Endothelial cell of umbilical vein (primary cell): ENCODE measurements at regions not wholly inside any gene's neighbourhood (a gene's known extent, or its start where the extent isn't known, plus 50 kb on each side); places are given as distances from the start of the nearest gene placed in this dataset.

Experiments used
- EZH2 ChIP-seq: IDR thresholded peaks from 2 replicates; pipeline ENCODE4 v1.6.1; 2012; ENCODE audit warnings: borderline replicate concordance, low read depth, mild to moderate bottlenecking, moderate library complexity, low read length, inconsistent platforms; ENCODE audit not compliant: severe bottlenecking
- FOS ChIP-seq: IDR thresholded peaks from 2 replicates; pipeline ENCODE4 v1.6.1; 2011; ENCODE audit warnings: mild to moderate bottlenecking, low read length, moderate library complexity, borderline replicate concordance; ENCODE audit not compliant: insufficient read depth
- GATA2 ChIP-seq: IDR thresholded peaks from 2 replicates; pipeline ENCODE4 v1.7.0; 2011; ENCODE audit warnings: low read depth, mild to moderate bottlenecking, moderate library complexity, mixed read lengths, low read length; ENCODE audit not compliant: insufficient read length, insufficient read depth
- JUN ChIP-seq: IDR thresholded peaks from 2 replicates; pipeline ENCODE4 v1.6.1; 2011; ENCODE audit warnings: borderline replicate concordance, low read depth; ENCODE audit not compliant: insufficient read length, insufficient read depth
- MYC ChIP-seq: IDR thresholded peaks from one replicate; pipeline ENCODE4 v1.6.1; 2011; ENCODE audit warnings: mild to moderate bottlenecking, low read depth, low read length
- POLR2A ChIP-seq: IDR thresholded peaks from 2 replicates; pipeline ENCODE4 v1.6.1; 2012; ENCODE audit warnings: low read depth, mild to moderate bottlenecking, control low read depth, low read length
- POLR2AphosphoS5 ChIP-seq: IDR thresholded peaks from 2 replicates; pipeline ENCODE4 v1.6.1; 2012; ENCODE audit warnings: low read depth, mild to moderate bottlenecking, control low read depth, low read length, moderate library complexity; ENCODE audit not compliant: insufficient read depth
- TF ChIP-seq, protein P1 (sequence below), 2 donors: IDR thresholded peaks; 1 replicate in 1 of 2; 2 replicates in 1 of 2; pipeline ENCODE4 v1.5.1; 2011; ENCODE audit warnings: low read length in 2 of 2, mild to moderate bottlenecking in 2 of 2, moderate library complexity in 2 of 2, control low read depth in 1 of 2, inconsistent platforms in 1 of 2, low read depth in 1 of 2; ENCODE audit not compliant: insufficient read depth in 1 of 2; ENCODE audit errors: extremely low read depth in 1 of 2
- TF ChIP-seq, protein P2 (sequence below): IDR thresholded peaks from 2 replicates; pipeline ENCODE4 v1.6.1; 2011; ENCODE audit not compliant: insufficient read depth, insufficient read length

DNA sequence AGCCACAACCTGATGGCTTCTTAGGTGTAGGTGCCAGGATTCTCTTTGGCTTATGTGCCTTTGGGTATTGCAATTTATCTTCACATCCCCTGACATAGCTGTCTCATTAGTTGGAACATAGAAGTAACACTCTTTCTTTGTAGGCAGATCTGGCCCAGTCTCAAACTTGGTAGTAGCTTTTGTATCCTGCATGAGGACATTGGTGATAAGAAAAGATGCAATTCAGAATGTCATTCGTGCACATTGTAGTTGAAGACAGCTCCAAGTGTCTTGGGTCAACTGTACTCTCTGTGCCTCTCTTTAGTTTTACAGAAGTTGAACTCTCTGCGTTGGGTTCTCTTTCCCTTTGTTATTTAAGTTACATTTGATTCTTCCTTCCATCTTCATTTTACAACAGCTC lies 69.6 kb upstream of the BCL11A start:
- TF ChIP-seq, protein P1, sequence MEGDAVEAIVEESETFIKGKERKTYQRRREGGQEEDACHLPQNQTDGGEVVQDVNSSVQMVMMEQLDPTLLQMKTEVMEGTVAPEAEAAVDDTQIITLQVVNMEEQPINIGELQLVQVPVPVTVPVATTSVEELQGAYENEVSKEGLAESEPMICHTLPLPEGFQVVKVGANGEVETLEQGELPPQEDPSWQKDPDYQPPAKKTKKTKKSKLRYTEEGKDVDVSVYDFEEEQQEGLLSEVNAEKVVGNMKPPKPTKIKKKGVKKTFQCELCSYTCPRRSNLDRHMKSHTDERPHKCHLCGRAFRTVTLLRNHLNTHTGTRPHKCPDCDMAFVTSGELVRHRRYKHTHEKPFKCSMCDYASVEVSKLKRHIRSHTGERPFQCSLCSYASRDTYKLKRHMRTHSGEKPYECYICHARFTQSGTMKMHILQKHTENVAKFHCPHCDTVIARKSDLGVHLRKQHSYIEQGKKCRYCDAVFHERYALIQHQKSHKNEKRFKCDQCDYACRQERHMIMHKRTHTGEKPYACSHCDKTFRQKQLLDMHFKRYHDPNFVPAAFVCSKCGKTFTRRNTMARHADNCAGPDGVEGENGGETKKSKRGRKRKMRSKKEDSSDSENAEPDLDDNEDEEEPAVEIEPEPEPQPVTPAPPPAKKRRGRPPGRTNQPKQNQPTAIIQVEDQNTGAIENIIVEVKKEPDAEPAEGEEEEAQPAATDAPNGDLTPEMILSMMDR (IDR thresholded peaks at IDR 0.05; ENCODE audit: extremely low read depth in 1 of 2, insufficient read depth in 1 of 2, low read depth in 1 of 2, low read length in 2 of 2) = no peak
- no peak for TF ChIP-seq JUN
- TF ChIP-seq POLR2A = no peak
- TF ChIP-seq GATA2 = no peak
- TF ChIP-seq, protein P2, sequence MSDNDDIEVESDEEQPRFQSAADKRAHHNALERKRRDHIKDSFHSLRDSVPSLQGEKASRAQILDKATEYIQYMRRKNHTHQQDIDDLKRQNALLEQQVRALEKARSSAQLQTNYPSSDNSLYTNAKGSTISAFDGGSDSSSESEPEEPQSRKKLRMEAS = no peak
- no peak for TF ChIP-seq FOS
- TF ChIP-seq POLR2AphosphoS5 = no peak
- no peak for TF ChIP-seq EZH2
- no peak for TF ChIP-seq MYC
